WTC11 (cell line): ENCODE measurements at regions not wholly inside any gene's neighbourhood (a gene's known extent, or its start where the extent isn't known, plus 50 kb on each side); places are given as distances from the start of the nearest gene placed in this dataset.

ENCODE experiments used
- ESRRA ChIP-seq: sonication (generic); formaldehyde crosslinking; IDR thresholded peaks from 2 replicates; pipeline ENCODE4 v1.8.1; 2022; ENCODE audit warnings: mild to moderate bottlenecking, missing genetic modification reagents, borderline replicate concordance
- JUN ChIP-seq: sonication (generic); formaldehyde crosslinking; IDR thresholded peaks from 2 replicates; pipeline ENCODE4 v1.8.0; 2023; ENCODE audit warnings: mild to moderate bottlenecking, missing genetic modification reagents
- NR3C1 ChIP-seq: sonication (generic); formaldehyde crosslinking; conservative IDR thresholded peaks from 2 replicates; pipeline ENCODE4 v1.8.1; 2023; ENCODE audit warnings: low read depth, mild to moderate bottlenecking, missing genetic modification reagents
- SMAD3 ChIP-seq: sonication (generic); formaldehyde crosslinking; IDR thresholded peaks from 2 replicates; pipeline ENCODE4 v1.8.0; 2022; ENCODE audit warnings: missing genetic modification reagents, mild to moderate bottlenecking, borderline replicate concordance
- TEAD4 ChIP-seq: sonication (generic); formaldehyde crosslinking; IDR thresholded peaks from 2 replicates; pipeline ENCODE4 v1.8.0; 2022; ENCODE audit warnings: mild to moderate bottlenecking, missing genetic modification reagents
- ZNF396 ChIP-seq: fragments of 250-450 bp; sonication (Bioruptor Pico); IDR thresholded peaks from 2 replicates; pipeline ENCODE4 v1.8.0; 2021; ENCODE audit warnings: mild to moderate bottlenecking, moderate library complexity, borderline replicate concordance
- TF ChIP-seq, protein P1 (sequence below): fragments of 250-450 bp; sonication (Bioruptor Pico); IDR thresholded peaks from 2 replicates; pipeline ENCODE4 v2.1.2; 2022; ENCODE audit warnings: mild to moderate bottlenecking, moderate library complexity
- TF ChIP-seq, protein P2 (sequence below): sonication (generic); formaldehyde crosslinking; IDR thresholded peaks from 2 replicates; pipeline ENCODE4 v1.8.1; 2023; ENCODE audit warnings: mild to moderate bottlenecking, missing genetic modification reagents, moderate library complexity
- TF ChIP-seq, protein P3 (sequence below): sonication (generic); formaldehyde crosslinking; IDR thresholded peaks from 2 replicates; pipeline ENCODE4 v1.8.1; 2023; ENCODE audit warnings: mild to moderate bottlenecking, missing genetic modification reagents, borderline replicate concordance
- TF ChIP-seq, protein P4 (sequence below): sonication (generic); formaldehyde crosslinking; conservative IDR thresholded peaks from 2 replicates; pipeline ENCODE4 v1.8.1; 2022; ENCODE audit warnings: mild to moderate bottlenecking, missing genetic modification reagents
- TF ChIP-seq, protein P5 (sequence below): fragments of 200-600 bp; IDR thresholded peaks from 2 replicates; pipeline ENCODE4 v1.8.0; 2022; ENCODE audit warnings: antibody characterized with exemption
- TF ChIP-seq, protein P6 (sequence below): sonication (generic); formaldehyde crosslinking; IDR thresholded peaks from 2 replicates; pipeline ENCODE4 v1.8.0; 2022; ENCODE audit warnings: mild to moderate bottlenecking, missing genetic modification reagents
- TF ChIP-seq, protein P7 (sequence below): sonication (generic); formaldehyde crosslinking; IDR thresholded peaks from 2 replicates; pipeline ENCODE4 v1.8.0; 2022; ENCODE audit warnings: missing genetic modification reagents
- TF ChIP-seq, protein P8 (sequence below): sonication (generic); formaldehyde crosslinking; IDR thresholded peaks from 2 replicates; pipeline ENCODE4 v1.8.0; 2023; ENCODE audit warnings: mild to moderate bottlenecking, missing genetic modification reagents

DNA sequence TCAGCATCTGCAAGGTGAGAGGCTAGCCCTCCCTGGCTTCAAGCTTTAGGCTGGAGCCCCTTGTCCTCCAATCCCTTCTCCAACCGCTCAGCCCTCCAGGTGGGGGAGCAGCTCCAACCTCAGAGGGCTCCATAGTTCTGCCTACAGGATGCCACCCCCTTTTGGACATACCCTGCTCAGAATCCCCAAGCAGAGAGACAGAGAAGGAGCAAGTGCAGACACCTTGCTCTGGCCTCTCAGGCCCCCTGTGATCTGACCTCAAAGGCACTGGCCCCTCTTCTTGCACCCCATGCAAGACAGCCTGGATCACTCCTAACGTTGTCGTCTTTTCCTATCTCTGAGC is 101.6 kb downstream of the C5orf15 start:
- TF ChIP-seq ESRRA (CRISPR knock-in tag) (no peak), JUN (CRISPR knock-in tag) (no peak), NR3C1 (CRISPR knock-in tag) (no peak), TEAD4 (CRISPR knock-in tag) (no peak), SMAD3 (CRISPR knock-in tag) (no peak), ZNF396 (no peak)
- TF ChIP-seq, protein P1, sequence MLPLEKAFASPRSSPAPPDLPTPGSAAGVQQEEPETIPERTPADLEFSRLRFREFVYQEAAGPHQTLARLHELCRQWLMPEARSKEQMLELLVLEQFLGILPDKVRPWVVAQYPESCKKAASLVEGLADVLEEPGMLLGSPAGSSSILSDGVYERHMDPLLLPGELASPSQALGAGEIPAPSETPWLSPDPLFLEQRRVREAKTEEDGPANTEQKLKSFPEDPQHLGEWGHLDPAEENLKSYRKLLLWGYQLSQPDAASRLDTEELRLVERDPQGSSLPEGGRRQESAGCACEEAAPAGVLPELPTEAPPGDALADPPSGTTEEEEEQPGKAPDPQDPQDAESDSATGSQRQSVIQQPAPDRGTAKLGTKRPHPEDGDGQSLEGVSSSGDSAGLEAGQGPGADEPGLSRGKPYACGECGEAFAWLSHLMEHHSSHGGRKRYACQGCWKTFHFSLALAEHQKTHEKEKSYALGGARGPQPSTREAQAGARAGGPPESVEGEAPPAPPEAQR (CRISPR knock-in tag): no peak
- TF ChIP-seq, protein P2, sequence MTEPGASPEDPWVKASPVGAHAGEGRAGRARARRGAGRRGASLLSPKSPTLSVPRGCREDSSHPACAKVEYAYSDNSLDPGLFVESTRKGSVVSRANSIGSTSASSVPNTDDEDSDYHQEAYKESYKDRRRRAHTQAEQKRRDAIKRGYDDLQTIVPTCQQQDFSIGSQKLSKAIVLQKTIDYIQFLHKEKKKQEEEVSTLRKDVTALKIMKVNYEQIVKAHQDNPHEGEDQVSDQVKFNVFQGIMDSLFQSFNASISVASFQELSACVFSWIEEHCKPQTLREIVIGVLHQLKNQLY: no peak
- TF ChIP-seq, protein P3, sequence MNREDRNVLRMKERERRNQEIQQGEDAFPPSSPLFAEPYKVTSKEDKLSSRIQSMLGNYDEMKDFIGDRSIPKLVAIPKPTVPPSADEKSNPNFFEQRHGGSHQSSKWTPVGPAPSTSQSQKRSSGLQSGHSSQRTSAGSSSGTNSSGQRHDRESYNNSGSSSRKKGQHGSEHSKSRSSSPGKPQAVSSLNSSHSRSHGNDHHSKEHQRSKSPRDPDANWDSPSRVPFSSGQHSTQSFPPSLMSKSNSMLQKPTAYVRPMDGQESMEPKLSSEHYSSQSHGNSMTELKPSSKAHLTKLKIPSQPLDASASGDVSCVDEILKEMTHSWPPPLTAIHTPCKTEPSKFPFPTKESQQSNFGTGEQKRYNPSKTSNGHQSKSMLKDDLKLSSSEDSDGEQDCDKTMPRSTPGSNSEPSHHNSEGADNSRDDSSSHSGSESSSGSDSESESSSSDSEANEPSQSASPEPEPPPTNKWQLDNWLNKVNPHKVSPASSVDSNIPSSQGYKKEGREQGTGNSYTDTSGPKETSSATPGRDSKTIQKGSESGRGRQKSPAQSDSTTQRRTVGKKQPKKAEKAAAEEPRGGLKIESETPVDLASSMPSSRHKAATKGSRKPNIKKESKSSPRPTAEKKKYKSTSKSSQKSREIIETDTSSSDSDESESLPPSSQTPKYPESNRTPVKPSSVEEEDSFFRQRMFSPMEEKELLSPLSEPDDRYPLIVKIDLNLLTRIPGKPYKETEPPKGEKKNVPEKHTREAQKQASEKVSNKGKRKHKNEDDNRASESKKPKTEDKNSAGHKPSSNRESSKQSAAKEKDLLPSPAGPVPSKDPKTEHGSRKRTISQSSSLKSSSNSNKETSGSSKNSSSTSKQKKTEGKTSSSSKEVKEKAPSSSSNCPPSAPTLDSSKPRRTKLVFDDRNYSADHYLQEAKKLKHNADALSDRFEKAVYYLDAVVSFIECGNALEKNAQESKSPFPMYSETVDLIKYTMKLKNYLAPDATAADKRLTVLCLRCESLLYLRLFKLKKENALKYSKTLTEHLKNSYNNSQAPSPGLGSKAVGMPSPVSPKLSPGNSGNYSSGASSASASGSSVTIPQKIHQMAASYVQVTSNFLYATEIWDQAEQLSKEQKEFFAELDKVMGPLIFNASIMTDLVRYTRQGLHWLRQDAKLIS (CRISPR knock-in tag): no peak
- TF ChIP-seq, protein P4, sequence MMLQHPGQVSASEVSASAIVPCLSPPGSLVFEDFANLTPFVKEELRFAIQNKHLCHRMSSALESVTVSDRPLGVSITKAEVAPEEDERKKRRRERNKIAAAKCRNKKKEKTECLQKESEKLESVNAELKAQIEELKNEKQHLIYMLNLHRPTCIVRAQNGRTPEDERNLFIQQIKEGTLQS (CRISPR knock-in tag): no peak
- TF ChIP-seq, protein P5, sequence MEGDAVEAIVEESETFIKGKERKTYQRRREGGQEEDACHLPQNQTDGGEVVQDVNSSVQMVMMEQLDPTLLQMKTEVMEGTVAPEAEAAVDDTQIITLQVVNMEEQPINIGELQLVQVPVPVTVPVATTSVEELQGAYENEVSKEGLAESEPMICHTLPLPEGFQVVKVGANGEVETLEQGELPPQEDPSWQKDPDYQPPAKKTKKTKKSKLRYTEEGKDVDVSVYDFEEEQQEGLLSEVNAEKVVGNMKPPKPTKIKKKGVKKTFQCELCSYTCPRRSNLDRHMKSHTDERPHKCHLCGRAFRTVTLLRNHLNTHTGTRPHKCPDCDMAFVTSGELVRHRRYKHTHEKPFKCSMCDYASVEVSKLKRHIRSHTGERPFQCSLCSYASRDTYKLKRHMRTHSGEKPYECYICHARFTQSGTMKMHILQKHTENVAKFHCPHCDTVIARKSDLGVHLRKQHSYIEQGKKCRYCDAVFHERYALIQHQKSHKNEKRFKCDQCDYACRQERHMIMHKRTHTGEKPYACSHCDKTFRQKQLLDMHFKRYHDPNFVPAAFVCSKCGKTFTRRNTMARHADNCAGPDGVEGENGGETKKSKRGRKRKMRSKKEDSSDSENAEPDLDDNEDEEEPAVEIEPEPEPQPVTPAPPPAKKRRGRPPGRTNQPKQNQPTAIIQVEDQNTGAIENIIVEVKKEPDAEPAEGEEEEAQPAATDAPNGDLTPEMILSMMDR: no peak
- TF ChIP-seq, protein P6, sequence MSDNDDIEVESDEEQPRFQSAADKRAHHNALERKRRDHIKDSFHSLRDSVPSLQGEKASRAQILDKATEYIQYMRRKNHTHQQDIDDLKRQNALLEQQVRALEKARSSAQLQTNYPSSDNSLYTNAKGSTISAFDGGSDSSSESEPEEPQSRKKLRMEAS (CRISPR knock-in tag): no peak
- TF ChIP-seq, protein P7, sequence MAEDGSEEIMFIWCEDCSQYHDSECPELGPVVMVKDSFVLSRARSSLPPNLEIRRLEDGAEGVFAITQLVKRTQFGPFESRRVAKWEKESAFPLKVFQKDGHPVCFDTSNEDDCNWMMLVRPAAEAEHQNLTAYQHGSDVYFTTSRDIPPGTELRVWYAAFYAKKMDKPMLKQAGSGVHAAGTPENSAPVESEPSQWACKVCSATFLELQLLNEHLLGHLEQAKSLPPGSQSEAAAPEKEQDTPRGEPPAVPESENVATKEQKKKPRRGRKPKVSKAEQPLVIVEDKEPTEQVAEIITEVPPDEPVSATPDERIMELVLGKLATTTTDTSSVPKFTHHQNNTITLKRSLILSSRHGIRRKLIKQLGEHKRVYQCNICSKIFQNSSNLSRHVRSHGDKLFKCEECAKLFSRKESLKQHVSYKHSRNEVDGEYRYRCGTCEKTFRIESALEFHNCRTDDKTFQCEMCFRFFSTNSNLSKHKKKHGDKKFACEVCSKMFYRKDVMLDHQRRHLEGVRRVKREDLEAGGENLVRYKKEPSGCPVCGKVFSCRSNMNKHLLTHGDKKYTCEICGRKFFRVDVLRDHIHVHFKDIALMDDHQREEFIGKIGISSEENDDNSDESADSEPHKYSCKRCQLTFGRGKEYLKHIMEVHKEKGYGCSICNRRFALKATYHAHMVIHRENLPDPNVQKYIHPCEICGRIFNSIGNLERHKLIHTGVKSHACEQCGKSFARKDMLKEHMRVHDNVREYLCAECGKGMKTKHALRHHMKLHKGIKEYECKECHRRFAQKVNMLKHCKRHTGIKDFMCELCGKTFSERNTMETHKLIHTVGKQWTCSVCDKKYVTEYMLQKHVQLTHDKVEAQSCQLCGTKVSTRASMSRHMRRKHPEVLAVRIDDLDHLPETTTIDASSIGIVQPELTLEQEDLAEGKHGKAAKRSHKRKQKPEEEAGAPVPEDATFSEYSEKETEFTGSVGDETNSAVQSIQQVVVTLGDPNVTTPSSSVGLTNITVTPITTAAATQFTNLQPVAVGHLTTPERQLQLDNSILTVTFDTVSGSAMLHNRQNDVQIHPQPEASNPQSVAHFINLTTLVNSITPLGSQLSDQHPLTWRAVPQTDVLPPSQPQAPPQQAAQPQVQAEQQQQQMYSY (CRISPR knock-in tag): no peak
- TF ChIP-seq, protein P8, sequence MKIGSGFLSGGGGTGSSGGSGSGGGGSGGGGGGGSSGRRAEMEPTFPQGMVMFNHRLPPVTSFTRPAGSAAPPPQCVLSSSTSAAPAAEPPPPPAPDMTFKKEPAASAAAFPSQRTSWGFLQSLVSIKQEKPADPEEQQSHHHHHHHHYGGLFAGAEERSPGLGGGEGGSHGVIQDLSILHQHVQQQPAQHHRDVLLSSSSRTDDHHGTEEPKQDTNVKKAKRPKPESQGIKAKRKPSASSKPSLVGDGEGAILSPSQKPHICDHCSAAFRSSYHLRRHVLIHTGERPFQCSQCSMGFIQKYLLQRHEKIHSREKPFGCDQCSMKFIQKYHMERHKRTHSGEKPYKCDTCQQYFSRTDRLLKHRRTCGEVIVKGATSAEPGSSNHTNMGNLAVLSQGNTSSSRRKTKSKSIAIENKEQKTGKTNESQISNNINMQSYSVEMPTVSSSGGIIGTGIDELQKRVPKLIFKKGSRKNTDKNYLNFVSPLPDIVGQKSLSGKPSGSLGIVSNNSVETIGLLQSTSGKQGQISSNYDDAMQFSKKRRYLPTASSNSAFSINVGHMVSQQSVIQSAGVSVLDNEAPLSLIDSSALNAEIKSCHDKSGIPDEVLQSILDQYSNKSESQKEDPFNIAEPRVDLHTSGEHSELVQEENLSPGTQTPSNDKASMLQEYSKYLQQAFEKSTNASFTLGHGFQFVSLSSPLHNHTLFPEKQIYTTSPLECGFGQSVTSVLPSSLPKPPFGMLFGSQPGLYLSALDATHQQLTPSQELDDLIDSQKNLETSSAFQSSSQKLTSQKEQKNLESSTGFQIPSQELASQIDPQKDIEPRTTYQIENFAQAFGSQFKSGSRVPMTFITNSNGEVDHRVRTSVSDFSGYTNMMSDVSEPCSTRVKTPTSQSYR (CRISPR knock-in tag): no peak
